Astrocyte (in vitro differentiated cells and primary cell): ENCODE measurements at regions not wholly inside any gene's neighbourhood (a gene's known extent, or its start where the extent isn't known, plus 50 kb on each side); places are given as distances from the start of the nearest gene placed in this dataset.

ENCODE experiments used
- DNase-seq: peaks from one replicate; pipeline ENCODE4 v3.0.0-alpha.2; 2010; ENCODE audit warnings: low read depth
- FAIRE-seq: peaks from 2 replicates; lab custom pipeline; 2011; peaks lifted over from hg19 to GRCh38; lab: Jason Lieb, UNC
- H2AFZ ChIP-seq: 2 replicates; pipeline ENCODE4 v1.6.0; 2012; ENCODE audit warnings: low read depth, low read length, inconsistent platforms
- H3K27ac ChIP-seq: 2 replicates; pipeline ENCODE4 v1.5.1; 2011; ENCODE audit warnings: low read depth, low read length, inconsistent platforms
- H3K27me3 ChIP-seq: 2 replicates; pipeline ENCODE4 v1.6.0; 2011; ENCODE audit warnings: low read length, inconsistent platforms; ENCODE audit not compliant: insufficient read depth
- H3K36me3 ChIP-seq: 2 replicates; pipeline ENCODE4 v1.5.1; 2011; ENCODE audit warnings: low read length, inconsistent platforms; ENCODE audit not compliant: insufficient read depth
- H3K4me1 ChIP-seq: 2 replicates; pipeline ENCODE4 v1.5.1; 2011; ENCODE audit warnings: low read length, inconsistent platforms; ENCODE audit not compliant: insufficient read depth
- H3K4me2 ChIP-seq: 2 replicates; pipeline ENCODE4 v1.6.0; 2012; ENCODE audit warnings: low read length, inconsistent platforms
- H3K4me3 ChIP-seq: 2 replicates; pipeline ENCODE4 v1.5.1; 2011; ENCODE audit warnings: low read depth, mild to moderate bottlenecking, low read length, inconsistent platforms; ENCODE audit not compliant: insufficient read depth
- H3K79me2 ChIP-seq: 2 replicates; pipeline ENCODE4 v1.6.0; 2012; ENCODE audit warnings: mild to moderate bottlenecking, low read length, inconsistent platforms; ENCODE audit not compliant: insufficient read depth
- H3K9ac ChIP-seq: 2 replicates; pipeline ENCODE4 v1.6.0; 2012; ENCODE audit warnings: mild to moderate bottlenecking, low read length, inconsistent platforms
- H3K9me3 ChIP-seq: 2 replicates; pipeline ENCODE4 v1.5.1; 2012; ENCODE audit warnings: low read depth, mild to moderate bottlenecking, low read length, inconsistent platforms; ENCODE audit not compliant: insufficient read depth
- H4K20me1 ChIP-seq: 2 replicates; pipeline ENCODE4 v1.6.0; 2012; ENCODE audit warnings: low read length, inconsistent platforms; ENCODE audit not compliant: insufficient read depth
- H3K27ac Mint-ChIP-seq: one replicate; pipeline ENCODE4 v1.8.0; 2021; ENCODE audit warnings: mild to moderate bottlenecking, mixed read lengths; ENCODE audit not compliant: unreplicated experiment
- H3K27me3 Mint-ChIP-seq: one replicate; pipeline ENCODE4 v1.8.0; 2021; ENCODE audit warnings: low read depth, mixed read lengths; ENCODE audit not compliant: unreplicated experiment
- H3K36me3 Mint-ChIP-seq: one replicate; pipeline ENCODE4 v1.8.0; 2021; ENCODE audit warnings: low read depth, mixed read lengths; ENCODE audit not compliant: unreplicated experiment
- H3K4me1 Mint-ChIP-seq: one replicate; pipeline ENCODE4 v1.8.0; 2021; ENCODE audit warnings: low read depth, mixed read lengths; ENCODE audit not compliant: unreplicated experiment
- H3K4me3 Mint-ChIP-seq: one replicate; pipeline ENCODE4 v1.8.0; 2021; ENCODE audit warnings: mild to moderate bottlenecking, moderate library complexity, mixed read lengths; ENCODE audit not compliant: unreplicated experiment
- H3K9me3 Mint-ChIP-seq: one replicate; pipeline ENCODE4 v1.8.0; 2021; ENCODE audit warnings: mild to moderate bottlenecking, mixed read lengths; ENCODE audit not compliant: unreplicated experiment
- CTCF ChIP-seq: IDR thresholded peaks from 2 replicates; pipeline ENCODE4 v1.5.1; 2011; ENCODE audit warnings: low read depth, mild to moderate bottlenecking, inconsistent platforms, low read length, moderate library complexity; ENCODE audit not compliant: insufficient read depth
- EZH2 ChIP-seq: IDR thresholded peaks from 2 replicates; pipeline ENCODE4 v1.6.1; 2012; ENCODE audit warnings: mild to moderate bottlenecking, low read length, inconsistent platforms; ENCODE audit not compliant: insufficient read depth

DNA sequence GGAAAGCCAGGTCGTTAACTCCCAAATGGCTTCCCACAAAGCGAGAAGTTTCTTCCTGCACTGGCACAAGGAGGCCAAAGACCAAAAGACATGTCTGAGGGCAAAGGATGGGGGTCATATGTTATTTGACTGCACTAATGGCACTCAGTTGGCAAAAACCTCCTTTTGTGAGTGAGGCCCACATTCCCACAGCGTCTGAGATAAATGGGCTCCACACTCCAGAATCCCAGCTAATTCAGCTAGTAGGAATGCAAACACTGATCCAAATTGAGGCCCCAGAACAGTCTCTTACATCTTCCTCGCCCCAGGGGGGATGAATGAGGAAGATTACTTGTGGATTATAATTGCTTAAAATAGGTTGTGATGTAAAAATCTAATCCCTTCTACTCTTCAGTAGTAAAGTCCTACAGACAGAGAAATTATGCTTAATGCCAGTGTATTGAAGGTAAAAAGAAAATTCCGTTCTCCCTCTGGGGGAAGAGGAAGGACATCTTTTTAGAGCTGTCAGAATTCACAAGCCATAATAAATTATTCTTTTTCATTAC, 86.4 kb upstream of the PIWIL1 start:
- Mint-ChIP-seq H3K27ac (no peak overlapping the region), H3K27me3 (no peaks in the 10 kb centered on the region), H3K4me3 (no peak overlapping the region), H3K36me3 (no peaks in the 10 kb centered on the region), H3K4me1 (no peaks in the 10 kb centered on the region), H3K9me3 (peaks cover 21% of the 10 kb centered on the region)
- Histone ChIP-seq H2AFZ (no peak overlapping the region), H3K4me1 (no peaks in the 10 kb centered on the region), H3K9me3 (peaks cover 5% of the 10 kb centered on the region), H3K4me2 (no peak overlapping the region), H3K27ac (no peak overlapping the region), H3K36me3 (no peaks in the 10 kb centered on the region), H3K4me3 (no peak overlapping the region), H3K9ac (no peak overlapping the region), H3K27me3 (no peaks in the 10 kb centered on the region), H3K79me2 (no peaks in the 10 kb centered on the region), H4K20me1 (no peaks in the 10 kb centered on the region)
- FAIRE-seq (no peak), DNase-seq (no peak)
- TF ChIP-seq CTCF: no peak

- Histone ChIP-seq H3K36me3 (no peaks in the 10 kb centered on the region), H3K9ac (no peak overlapping the region), H3K27me3 (no peaks in the 10 kb centered on the region), H3K4me1 (no peaks in the 10 kb centered on the region), H2AFZ (no peak overlapping the region), H3K4me2 (no peak overlapping the region), H3K4me3 (no peak overlapping the region), H3K79me2 (no peaks in the 10 kb centered on the region), H4K20me1 (no peaks in the 10 kb centered on the region), H3K27ac (no peak overlapping the region), H3K9me3 (peaks cover 2% of the 10 kb centered on the region)
- DNase-seq (no peak), FAIRE-seq (no peak)
- Mint-ChIP-seq H3K9me3 (peaks cover 16% of the 10 kb centered on the region), H3K4me1 (no peaks in the 10 kb centered on the region), H3K27me3 (no peaks in the 10 kb centered on the region), H3K4me3 (no peak overlapping the region), H3K36me3 (no peaks in the 10 kb centered on the region), H3K27ac (no peak overlapping the region)
- TF ChIP-seq EZH2 (no peak), CTCF (no peak)
Measured at GRCh38 chr12:130253866-130254265, 83.8 kb upstream of the PIWIL1 start.

GRCh38 chr12:130254461-130255276, 83.0 kb upstream of the PIWIL1 start:
- no peaks in the 10 kb centered on the region for H3K79me2 ChIP-seq
- no peak overlapping the region for H3K4me3 ChIP-seq
- H3K36me3 ChIP-seq: no peaks in the 10 kb centered on the region
- H3K27me3 Mint-ChIP-seq: no peaks in the 10 kb centered on the region
- no peak overlapping the region for H3K4me3 Mint-ChIP-seq
- no peak overlapping the region for H3K27ac ChIP-seq
- H3K9me3 ChIP-seq: peaks cover 2% of the 10 kb centered on the region
- H3K27me3 ChIP-seq: no peaks in the 10 kb centered on the region
- H3K9ac ChIP-seq: no peak overlapping the region
- FAIRE-seq (no peak), DNase-seq (no peak)
- no peaks in the 10 kb centered on the region for H3K4me1 Mint-ChIP-seq
- no peaks in the 10 kb centered on the region for H4K20me1 ChIP-seq
- no peak overlapping the region for H2AFZ ChIP-seq
- H3K4me1 ChIP-seq: no peaks in the 10 kb centered on the region
- H3K4me2 ChIP-seq: no peak overlapping the region
- no peak overlapping the region for H3K27ac Mint-ChIP-seq
- no peak for TF ChIP-seq CTCF
- no peak for TF ChIP-seq EZH2
- peaks cover 20% of the 10 kb centered on the region for H3K9me3 Mint-ChIP-seq
- H3K36me3 Mint-ChIP-seq: no peaks in the 10 kb centered on the region
